ENCODE measurements at regions not wholly inside any gene's neighbourhood (a gene's known extent, or its start where the extent isn't known, plus 50 kb on each side); places are given as distances from the start of the nearest gene placed in this dataset.
"Not testable (repeated sequence)": the region's sequence is repeated elsewhere in the genome, so short reads cannot be mapped to it uniquely, and the experiment has no call there.

DNA sequence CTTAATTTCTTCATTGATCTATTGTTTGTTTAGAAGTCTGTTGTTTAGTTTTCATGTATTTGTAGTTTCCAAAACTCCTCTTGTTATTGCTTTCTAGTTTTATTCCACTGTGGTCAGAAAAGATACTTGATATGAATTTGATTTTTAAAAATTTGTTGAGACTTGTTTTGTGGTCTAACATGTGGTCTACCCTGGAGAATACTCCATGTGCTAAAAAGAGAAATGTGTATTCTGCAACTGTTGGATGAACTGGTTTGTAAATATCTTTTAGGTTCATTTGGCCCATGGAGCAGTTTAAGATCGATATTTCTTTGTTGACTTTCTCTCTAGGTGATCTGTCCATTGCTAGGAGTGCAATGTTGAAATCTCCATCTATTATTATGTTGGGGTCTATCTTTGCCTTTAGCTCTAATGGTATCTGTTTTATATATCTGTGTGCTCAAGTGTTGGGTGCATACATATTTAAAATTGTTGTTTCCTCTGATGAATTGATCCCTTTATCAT lies 150.6 kb upstream of the ATP10B start:
- DNase-seq (ENCODE audit: low read depth, low spot score), result no peak
- TF ChIP-seq, protein P1, sequence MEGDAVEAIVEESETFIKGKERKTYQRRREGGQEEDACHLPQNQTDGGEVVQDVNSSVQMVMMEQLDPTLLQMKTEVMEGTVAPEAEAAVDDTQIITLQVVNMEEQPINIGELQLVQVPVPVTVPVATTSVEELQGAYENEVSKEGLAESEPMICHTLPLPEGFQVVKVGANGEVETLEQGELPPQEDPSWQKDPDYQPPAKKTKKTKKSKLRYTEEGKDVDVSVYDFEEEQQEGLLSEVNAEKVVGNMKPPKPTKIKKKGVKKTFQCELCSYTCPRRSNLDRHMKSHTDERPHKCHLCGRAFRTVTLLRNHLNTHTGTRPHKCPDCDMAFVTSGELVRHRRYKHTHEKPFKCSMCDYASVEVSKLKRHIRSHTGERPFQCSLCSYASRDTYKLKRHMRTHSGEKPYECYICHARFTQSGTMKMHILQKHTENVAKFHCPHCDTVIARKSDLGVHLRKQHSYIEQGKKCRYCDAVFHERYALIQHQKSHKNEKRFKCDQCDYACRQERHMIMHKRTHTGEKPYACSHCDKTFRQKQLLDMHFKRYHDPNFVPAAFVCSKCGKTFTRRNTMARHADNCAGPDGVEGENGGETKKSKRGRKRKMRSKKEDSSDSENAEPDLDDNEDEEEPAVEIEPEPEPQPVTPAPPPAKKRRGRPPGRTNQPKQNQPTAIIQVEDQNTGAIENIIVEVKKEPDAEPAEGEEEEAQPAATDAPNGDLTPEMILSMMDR (IDR thresholded peaks at IDR 0.05; ENCODE audit: low read depth, low read length), result no peak
- CTCF ChIA-PET, result no interaction called here
- no peak overlapping the region for H3K27ac ChIP-seq (ENCODE audit: low read depth, low read length)
- H3K4me3 ChIP-seq (ENCODE audit: low read depth, low read length), result no peak overlapping the region
- no peaks in the 10 kb centered on the region; the same call in 1 of the 2 replicates for H3K9me3 ChIP-seq (ENCODE audit: control insufficient read depth, insufficient read depth, low read length)
- POLR2A ChIA-PET, result no interaction called here
- H3K27me3 ChIP-seq (ENCODE audit: control insufficient read depth, insufficient read depth, low read length), result no peaks in the 10 kb centered on the region

- TF ChIP-seq, protein P1 (IDR thresholded peaks at IDR 0.05; ENCODE audit: low read depth, low read length), result no peak
- Histone ChIP-seq H3K9me3 (ENCODE audit: control insufficient read depth, insufficient read depth, low read length) (no peaks in the 10 kb centered on the region; the same call in 1 of the 2 replicates), H3K27me3 (ENCODE audit: control insufficient read depth, insufficient read depth, low read length) (no peaks in the 10 kb centered on the region), H3K4me3 (ENCODE audit: low read depth, low read length) (no peak overlapping the region), H3K27ac (ENCODE audit: low read depth, low read length) (no peak overlapping the region)
- DNase-seq (ENCODE audit: low read depth, low spot score), result no peak
- CTCF ChIA-PET, result no interaction called here
- POLR2A ChIA-PET, result no interaction called here
Measured at GRCh38 chr5:161001604-161002003, 149.6 kb upstream of the ATP10B start.

DNA sequence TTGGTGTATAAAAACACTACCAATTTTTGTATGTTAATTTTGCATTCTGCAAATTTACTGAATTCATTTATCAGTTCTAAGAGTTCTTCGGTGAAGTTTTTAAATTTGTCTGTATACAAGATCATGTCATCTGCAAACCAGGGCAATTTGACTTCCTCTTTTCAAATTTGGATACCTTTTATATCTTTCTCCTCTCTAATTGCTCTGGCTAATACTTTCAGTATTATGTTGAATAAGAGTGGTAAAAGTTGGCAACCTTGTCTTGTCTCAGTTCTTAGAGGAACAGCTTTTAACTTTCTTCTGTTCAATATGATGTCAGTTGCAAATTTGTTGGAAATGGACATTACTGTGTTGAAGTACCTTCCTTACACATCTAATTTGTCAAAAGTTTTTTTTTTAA lies 149.1 kb upstream of the ATP10B start:
- CTCF ChIA-PET, result not testable (repeated sequence)

GRCh38 chr5:160991205-160991604 lies 139.2 kb upstream of the ATP10B start:
- DNase-seq (ENCODE audit: low read depth, low spot score), result no peak
- Histone ChIP-seq H3K27ac (ENCODE audit: low read depth, low read length) (no peak overlapping the region), H3K4me3 (ENCODE audit: low read depth, low read length) (no peak overlapping the region), H3K9me3 (ENCODE audit: control insufficient read depth, insufficient read depth, low read length) (no peaks in the 10 kb centered on the region; the same call in 1 of the 2 replicates), H3K27me3 (ENCODE audit: control insufficient read depth, insufficient read depth, low read length) (no peaks in the 10 kb centered on the region)
- TF ChIP-seq, protein P1 (IDR thresholded peaks at IDR 0.05; ENCODE audit: low read depth, low read length), result no peak
- CTCF ChIA-PET, result no interaction called here
- POLR2A ChIA-PET, result no interaction called here

More for the DNA sequence above, 149.1 kb upstream of the ATP10B start:
- DNase-seq (ENCODE audit: low read depth, low spot score); H3K27me3 ChIP-seq (ENCODE audit: control insufficient read depth, insufficient read depth, low read length); H3K9me3 ChIP-seq (ENCODE audit: control insufficient read depth, insufficient read depth, low read length); H3K27ac ChIP-seq (ENCODE audit: low read depth, low read length); POLR2A ChIA-PET; H3K4me3 ChIP-seq (ENCODE audit: low read depth, low read length): not testable (repeated sequence)

- H3K4me3 ChIP-seq (ENCODE audit: low read depth, low read length), result no peak overlapping the region
- H3K9me3 ChIP-seq (ENCODE audit: control insufficient read depth, insufficient read depth, low read length), result no peaks in the 10 kb centered on the region
- TF ChIP-seq, protein P1 (IDR thresholded peaks at IDR 0.05; ENCODE audit: low read depth, low read length), result no peak
- no peak overlapping the region for H3K27ac ChIP-seq (ENCODE audit: low read depth, low read length)
- POLR2A ChIA-PET, result no interaction called here
- no peaks in the 10 kb centered on the region for H3K27me3 ChIP-seq (ENCODE audit: control insufficient read depth, insufficient read depth, low read length)
- DNase-seq (ENCODE audit: low read depth, low spot score), result no peak
- CTCF ChIA-PET, result no interaction called here
Measured at GRCh38 chr5:160979385-160979784, 127.4 kb upstream of the ATP10B start.

GRCh38 chr5:160978944-160979343 lies 126.9 kb upstream of the ATP10B start:
- TF ChIP-seq, protein P1 (IDR thresholded peaks at IDR 0.05; ENCODE audit: low read depth, low read length), result no peak
- Histone ChIP-seq H3K4me3 (ENCODE audit: low read depth, low read length) (no peak overlapping the region), H3K9me3 (ENCODE audit: control insufficient read depth, insufficient read depth, low read length) (no peaks in the 10 kb centered on the region), H3K27ac (ENCODE audit: low read depth, low read length) (no peak overlapping the region), H3K27me3 (ENCODE audit: control insufficient read depth, insufficient read depth, low read length) (no peaks in the 10 kb centered on the region)
- POLR2A ChIA-PET, result no interaction called here
- CTCF ChIA-PET, result no interaction called here
- no peak for DNase-seq (ENCODE audit: low read depth, low spot score)
